ENCODE measurements at regions not wholly inside any gene's neighbourhood (a gene's known extent, or its start where the extent isn't known, plus 50 kb on each side); places are given as distances from the start of the nearest gene placed in this dataset.

DNA sequence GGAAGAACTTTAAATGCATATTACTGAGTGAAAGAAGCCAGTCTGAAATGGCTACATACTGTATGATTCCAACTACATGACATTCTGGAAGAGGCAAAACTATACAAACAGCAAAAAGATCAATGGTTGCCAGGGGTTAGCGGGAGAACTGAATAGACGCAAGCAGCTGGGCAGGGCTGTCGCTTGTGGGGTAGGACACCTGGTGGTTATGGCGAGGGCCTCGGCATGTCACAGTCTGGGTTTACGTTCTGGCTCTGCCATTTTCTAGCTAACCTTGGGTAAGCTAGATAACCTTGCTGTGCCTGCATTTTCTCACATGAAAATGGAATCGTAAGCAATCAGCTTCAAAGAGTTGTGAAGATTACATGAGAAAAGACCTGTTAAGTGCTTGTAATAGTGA, 55.2 kb upstream of the SYT13 start:
- no peak for DNase-seq

DNA sequence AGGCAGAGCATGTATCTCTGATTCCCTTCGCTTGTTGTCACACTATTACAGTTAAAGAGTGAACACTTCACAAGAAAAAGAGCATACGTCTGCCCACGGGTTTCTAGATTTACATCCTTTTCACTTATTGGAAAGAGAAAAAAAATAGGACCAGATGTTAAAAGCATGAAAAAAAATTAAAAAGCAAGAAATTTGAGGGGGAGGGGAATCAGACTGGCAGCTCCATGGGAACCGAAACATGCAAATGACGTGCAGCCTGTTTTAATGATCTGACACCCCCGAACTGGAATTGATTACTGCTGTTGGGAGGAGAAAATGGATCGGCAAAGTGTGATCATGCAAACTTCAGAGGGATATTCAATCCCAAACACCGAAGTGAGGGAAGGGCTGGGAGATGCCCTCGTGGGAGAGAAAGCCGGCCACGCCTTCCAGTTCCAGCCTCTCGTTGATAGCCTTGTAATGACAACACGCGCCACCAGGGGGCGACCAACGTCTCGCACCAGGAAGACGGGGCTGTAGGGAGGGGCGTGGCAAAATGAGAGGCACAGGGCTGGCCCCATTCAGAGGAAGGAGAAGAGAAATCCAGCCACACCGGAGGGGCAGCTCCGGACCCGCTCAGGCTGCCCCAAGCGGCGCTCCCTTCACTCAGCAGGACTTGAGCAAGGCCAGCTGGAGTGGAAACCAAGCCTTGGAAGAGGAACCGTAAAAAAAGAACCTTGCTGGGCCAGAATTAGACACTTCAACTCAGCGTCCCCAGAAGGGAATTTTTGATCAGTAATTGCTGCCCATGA, 53.8 kb upstream of the SYT13 start:
- peak; percentile 54 for DNase-seq

DNA sequence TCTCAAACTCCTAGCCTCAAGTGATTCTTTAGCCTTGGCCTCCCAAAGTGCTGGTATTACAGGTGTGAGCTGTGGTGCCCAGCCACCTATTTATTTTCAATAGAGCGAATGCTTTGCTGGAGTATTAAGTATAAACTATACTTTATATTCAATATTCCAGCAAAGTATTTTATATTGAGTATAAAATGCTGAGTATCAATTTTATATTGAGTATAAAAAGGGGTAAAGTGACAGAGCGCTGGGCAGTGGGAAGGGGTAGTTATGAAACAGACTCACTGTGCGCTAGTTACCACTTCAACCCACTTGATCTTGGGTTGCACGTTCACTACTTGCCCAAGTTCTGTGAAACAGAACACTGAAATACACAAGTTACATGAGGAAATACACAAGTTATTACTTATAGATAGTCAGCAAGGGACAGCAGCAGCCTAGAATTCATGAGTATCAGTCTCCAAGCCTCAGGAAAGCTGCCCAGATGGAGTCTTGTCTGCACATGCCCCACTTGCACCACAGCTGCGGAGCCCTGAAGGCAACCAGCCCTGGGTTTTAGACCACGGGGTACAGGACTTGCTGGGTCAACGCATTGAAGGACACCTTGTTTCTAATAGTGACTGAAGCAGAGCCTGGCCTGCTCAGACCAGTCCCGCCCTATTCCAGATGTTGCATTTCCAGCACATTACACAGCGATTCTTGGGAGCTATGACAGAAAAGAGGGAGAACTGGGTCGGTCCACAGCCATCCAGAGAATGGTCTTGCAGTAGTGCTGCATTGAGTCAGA, 51.6 kb upstream of the SYT13 start:
- no peak for DNase-seq

DNA sequence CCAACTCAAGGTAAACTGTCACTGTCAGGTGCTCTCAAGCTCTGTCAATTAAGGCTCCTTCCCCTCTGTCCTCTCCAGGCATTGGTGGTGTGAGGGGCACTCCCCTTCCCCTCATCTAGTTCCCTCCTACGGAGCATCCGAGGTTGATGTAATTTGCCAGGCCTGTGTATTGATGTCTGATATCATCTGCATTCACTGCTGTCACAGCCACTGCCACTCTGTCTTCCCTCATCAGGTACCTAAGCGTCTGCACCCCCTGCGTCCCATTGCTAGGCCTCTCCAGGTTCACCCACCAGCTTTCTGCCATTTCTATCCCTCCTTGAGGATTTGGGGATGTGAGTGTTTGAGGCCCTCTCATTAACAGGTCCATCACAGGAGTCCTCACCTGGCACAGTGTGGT, 50.0 kb upstream of the SYT13 start:
- DNase-seq = no peak
